ENCODE measurements at regions not wholly inside any gene's neighbourhood (a gene's known extent, or its start where the extent isn't known, plus 50 kb on each side); places are given as distances from the start of the nearest gene placed in this dataset.

- no peak for TF ChIP-seq TAF1 (IDR thresholded peaks at IDR 0.05; ENCODE audit: low read depth, low read length)
- no peak for TF ChIP-seq JUND (IDR thresholded peaks at IDR 0.05; ENCODE audit: low read length)
- TF ChIP-seq SIN3A (conservative IDR thresholded peaks at IDR 0.05 in 1 of 2, IDR thresholded peaks at IDR 0.05 in 1 of 2; ENCODE audit: low read depth in 1 of 2, low read length in 2 of 2) = no peak
- no peak for TF ChIP-seq BRCA1 (IDR thresholded peaks at IDR 0.05; ENCODE audit: low read depth, low read length)
- TF ChIP-seq CTCF (IDR thresholded peaks at IDR 0.05; ENCODE audit: control extremely low read depth in 1 of 3, insufficient read depth in 1 of 3, low read depth in 1 of 3, low read length in 3 of 3) = no peak
- TF ChIP-seq CHD1 (IDR thresholded peaks at IDR 0.05; ENCODE audit: low read depth, low read length) = no peak
- TF ChIP-seq TCF12 (IDR thresholded peaks at IDR 0.05; ENCODE audit: low read depth, low read length) = no peak
- TF ChIP-seq CHD2 (IDR thresholded peaks at IDR 0.05; ENCODE audit: low read length) = no peak
- TF ChIP-seq TEAD4 (IDR thresholded peaks at IDR 0.05; ENCODE audit: low read depth, low read length) = no peak
- no peak for TF ChIP-seq POLR2A (IDR thresholded peaks at IDR 0.05; ENCODE audit: control extremely low read depth in 1 of 2, low read depth in 2 of 2, low read length in 2 of 2)
- TF ChIP-seq CBX8 (IDR thresholded peaks at IDR 0.05; ENCODE audit: borderline replicate concordance, low read depth, low read length) = no peak
- TF ChIP-seq NRF1 (IDR thresholded peaks at IDR 0.05; ENCODE audit: low read depth, low read length) = no peak
Measured at GRCh38 chr4:33189169-33189568, 2469.0 kb downstream of the PCDH7 start.
